GM13977 (cell line): ENCODE measurements at regions not wholly inside any gene's neighbourhood (a gene's known extent, or its start where the extent isn't known, plus 50 kb on each side); places are given as distances from the start of the nearest gene placed in this dataset.
A peak's percentile ranks its signal among the peaks of the same experiment; 100 is the strongest.

ENCODE experiments used
- DNase-seq: peaks from one replicate; pipeline ENCODE4 v3.0.0; 2012; ENCODE audit warnings: low spot score
- CTCF ChIP-seq: IDR thresholded peaks from 2 replicates; pipeline ENCODE4 v1.5.1; 2012; ENCODE audit warnings: mild to moderate bottlenecking, control low read depth; ENCODE audit not compliant: insufficient read depth; ENCODE audit errors: extremely low read depth, missing control alignments
- in situ Hi-C: fragments of 300-500 bp; cut with MboI; formaldehyde crosslinking; loops from one replicate; pipeline ENCODE4 v1.12.0; 2022; ENCODE audit warnings: low sequenced_read_pairs, low pct_unique_long_range_greater_than_20kb, mixed read lengths, inconsistent platforms; ENCODE audit not compliant: unreplicated experiment

- no peak for TF ChIP-seq CTCF
- in situ Hi-C loops: no loop called here
Observed at GRCh38 chr4:117417856-117418255, 332.5 kb upstream of the TRAM1L1 start.

GRCh38 chr4:117420948-117421347 lies 335.6 kb upstream of the TRAM1L1 start:
- in situ Hi-C loops: no loop called here
- TF ChIP-seq CTCF: no peak
- no peak for DNase-seq

More at GRCh38 chr4:117417856-117418255, 332.5 kb upstream of the TRAM1L1 start:
- DNase-seq: no peak

GRCh38 chr4:117421706-117422105 lies 336.3 kb upstream of the TRAM1L1 start:
- in situ Hi-C loops: no loop called here
- TF ChIP-seq CTCF: no peak
- DNase-seq: no peak

GRCh38 chr4:117422297-117422696 lies 336.9 kb upstream of the TRAM1L1 start:
- in situ Hi-C loops: no loop called here
- TF ChIP-seq CTCF: no peak
- DNase-seq: no peak

GRCh38 chr4:117425636-117426035 lies 340.3 kb upstream of the TRAM1L1 start:
- in situ Hi-C loops: no loop called here
- TF ChIP-seq CTCF: no peak
- DNase-seq: no peak

GRCh38 chr4:117428536-117428935 lies 343.2 kb upstream of the TRAM1L1 start:
- TF ChIP-seq CTCF: no peak
- DNase-seq: no peak
- in situ Hi-C loops: no loop called here

- in situ Hi-C loops: no loop called here
- TF ChIP-seq CTCF: peak; percentile 13
- no peak for DNase-seq
Observed at GRCh38 chr4:117429061-117429460, 343.7 kb upstream of the TRAM1L1 start.
